PC-9 (cell line): ENCODE measurements at regions not wholly inside any gene's neighbourhood (a gene's known extent, or its start where the extent isn't known, plus 50 kb on each side); places are given as distances from the start of the nearest gene placed in this dataset.
"Not testable (repeated sequence)": the region's sequence is repeated elsewhere in the genome, so short reads cannot be mapped to it uniquely, and the experiment has no call there.

Experiments
- BruUV-seq: library from RNA; stranded (reverse); fragments of 400-500 nt; replicated peaks from 2 replicates; lab custom pipeline; 2021; lab: Mats Ljungman, UMichigan
- CTCF ChIA-PET: fragments of 300-600 bp; sonication (Branson Sonifier 250); formaldehyde crosslinking; loops from one replicate; lab custom pipeline; 2022; ENCODE audit warnings: antibody characterized with exemption; lab: Charles Lee
- POLR2A ChIA-PET: fragments of 300-600 bp; sonication (Branson Sonifier 250); formaldehyde crosslinking; loops from one replicate; lab custom pipeline; 2022; ENCODE audit warnings: antibody characterized with exemption; ENCODE audit not compliant: unreplicated experiment; lab: Charles Lee
- DNase-seq, 2 experiments: peaks; one replicate each; pipeline versions ENCODE4 v3.0.0 to v3.0.0-alpha.2; 2015 to 2022; ENCODE audit warnings: mixed read lengths in 1 of 2
- H2AFZ ChIP-seq: fragments of 200-600 bp; sonication (generic); 2 replicates; pipeline ENCODE4 v1.8.1; 2017; ENCODE audit warnings: antibody characterized with exemption
- H3F3A ChIP-seq: fragments of 200-600 bp; sonication (generic); 2 replicates; pipeline ENCODE4 v1.8.1; 2017; ENCODE audit warnings: antibody characterized with exemption, mild to moderate bottlenecking, low read depth; ENCODE audit not compliant: insufficient read depth
- H3K27ac ChIP-seq: fragments of 200-600 bp; sonication (generic); 2 replicates; pipeline ENCODE4 v1.6.1; 2016; ENCODE audit warnings: mixed run types
- H3K27me3 ChIP-seq: fragments of 200-600 bp; sonication (generic); 2 replicates; pipeline ENCODE4 v1.6.1; 2016; ENCODE audit warnings: low read depth, mixed run types; ENCODE audit not compliant: insufficient read depth
- H3K36me3 ChIP-seq: fragments of 200-600 bp; sonication (generic); 2 replicates; pipeline ENCODE4 v1.6.1; 2016; ENCODE audit warnings: low read depth, mixed run types
- H3K4me1 ChIP-seq: fragments of 200-600 bp; sonication (generic); replicated peaks from 2 replicates; pipeline ENCODE4 v1.6.1; 2016; ENCODE audit warnings: mixed run types; ENCODE audit not compliant: insufficient read depth
- H3K4me2 ChIP-seq: fragments of 200-600 bp; sonication (generic); 2 replicates; pipeline ENCODE4 v1.6.1; 2017; ENCODE audit warnings: mixed run types
- H3K4me3 ChIP-seq: fragments of 200-600 bp; sonication (generic); 2 replicates; pipeline ENCODE4 v1.6.1; 2016; ENCODE audit warnings: mixed run types
- H3K79me2 ChIP-seq: fragments of 200-600 bp; sonication (generic); 2 replicates; pipeline ENCODE4 v1.6.1; 2017; ENCODE audit warnings: low read depth, mixed run types
- H3K9me2 ChIP-seq: fragments of 200-600 bp; sonication (generic); 2 replicates; pipeline ENCODE4 v1.8.1; 2017; ENCODE audit warnings: mild to moderate bottlenecking; ENCODE audit not compliant: insufficient read depth
- H3K9me3 ChIP-seq: fragments of 200-600 bp; sonication (generic); 2 replicates; pipeline ENCODE4 v1.8.1; 2016; ENCODE audit warnings: low read depth; ENCODE audit not compliant: insufficient read depth
- H4K20me1 ChIP-seq: fragments of 200-600 bp; sonication (generic); 2 replicates; pipeline ENCODE4 v1.8.1; 2017; ENCODE audit not compliant: insufficient read depth
- intact Hi-C: fragments of 100-400 bp; cut with micrococcal nuclease; formaldehyde crosslinking; loops from one replicate; pipeline ENCODE4 v1.10.0; 2022; ENCODE audit not compliant: unreplicated experiment

DNA sequence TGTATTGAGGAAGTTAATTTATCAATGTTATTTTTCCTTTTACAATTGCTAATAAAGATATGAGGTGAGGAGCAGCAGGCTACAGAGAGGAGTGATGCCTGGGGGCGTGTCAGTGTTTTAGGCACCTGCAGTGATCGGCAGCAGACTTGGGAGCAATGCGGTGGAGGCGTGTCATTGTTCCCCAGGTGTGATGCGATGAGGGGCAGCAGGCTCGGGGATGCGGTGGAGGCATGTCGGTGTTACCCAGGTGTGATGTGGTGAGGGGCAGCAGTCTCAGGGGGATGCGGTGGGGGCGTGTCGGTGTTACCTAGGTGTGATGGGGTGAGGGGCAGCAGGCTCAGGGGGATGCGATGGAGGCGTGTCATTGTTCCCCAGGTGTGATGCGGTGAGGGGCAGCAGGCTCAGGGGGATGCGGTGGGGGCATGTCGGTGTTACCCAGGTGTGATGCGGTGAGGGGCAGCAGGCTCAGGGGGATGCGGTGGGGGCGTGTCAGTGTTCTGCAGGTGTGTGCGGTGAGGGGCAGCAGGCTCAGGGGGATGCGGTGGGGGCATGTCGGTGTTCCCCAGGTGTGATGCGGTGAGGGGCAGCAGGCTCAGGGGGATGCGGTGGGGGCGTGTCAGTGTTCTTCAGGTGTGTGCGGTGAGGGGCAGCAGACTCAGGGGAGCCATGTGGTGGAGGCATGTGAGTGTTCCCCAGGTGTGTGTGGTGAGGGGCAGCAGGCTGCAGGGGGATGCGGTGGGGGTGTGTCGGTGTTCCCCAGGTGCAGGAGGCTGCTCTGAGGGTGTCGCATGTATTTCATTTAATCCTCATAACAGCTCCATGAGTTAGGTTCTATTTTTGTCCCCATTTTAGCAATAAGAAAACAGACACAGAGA lies 186.2 kb upstream of the GOLGA6L22 start:
- intact Hi-C loops, H2AFZ ChIP-seq, H3K36me3 ChIP-seq, H3K4me3 ChIP-seq, H3F3A ChIP-seq, H3K27ac ChIP-seq, H3K9me3 ChIP-seq, DNase-seq, H3K4me1 ChIP-seq, H4K20me1 ChIP-seq, H3K9me2 ChIP-seq, BruUV-seq, CTCF ChIA-PET, POLR2A ChIA-PET, H3K4me2 ChIP-seq, H3K79me2 ChIP-seq: not testable (repeated sequence)
- H3K27me3 ChIP-seq: peaks cover 31% of the 10 kb centered on the region

- H2AFZ ChIP-seq, H3K4me2 ChIP-seq, H3K36me3 ChIP-seq, BruUV-seq, H3K4me1 ChIP-seq, DNase-seq, H3F3A ChIP-seq, H4K20me1 ChIP-seq, H3K27ac ChIP-seq, H3K9me3 ChIP-seq, H3K9me2 ChIP-seq, POLR2A ChIA-PET, H3K79me2 ChIP-seq, H3K4me3 ChIP-seq, intact Hi-C loops, CTCF ChIA-PET: not testable (repeated sequence)
- H3K27me3 ChIP-seq: peaks cover 24% of the 10 kb centered on the region
Measured at GRCh38 chr15:22273185-22273584, 185.5 kb upstream of the GOLGA6L22 start.

- BruUV-seq, DNase-seq, H3K4me3 ChIP-seq, H3K79me2 ChIP-seq, intact Hi-C loops, H3K4me2 ChIP-seq, POLR2A ChIA-PET, H3K9me2 ChIP-seq, H3K9me3 ChIP-seq, CTCF ChIA-PET, H4K20me1 ChIP-seq, H3F3A ChIP-seq, H3K36me3 ChIP-seq, H3K4me1 ChIP-seq, H3K27ac ChIP-seq, H2AFZ ChIP-seq: not testable (repeated sequence)
- peaks cover 17% of the 10 kb centered on the region for H3K27me3 ChIP-seq
Measured at GRCh38 chr15:22274376-22274775, 184.3 kb upstream of the GOLGA6L22 start.

DNA sequence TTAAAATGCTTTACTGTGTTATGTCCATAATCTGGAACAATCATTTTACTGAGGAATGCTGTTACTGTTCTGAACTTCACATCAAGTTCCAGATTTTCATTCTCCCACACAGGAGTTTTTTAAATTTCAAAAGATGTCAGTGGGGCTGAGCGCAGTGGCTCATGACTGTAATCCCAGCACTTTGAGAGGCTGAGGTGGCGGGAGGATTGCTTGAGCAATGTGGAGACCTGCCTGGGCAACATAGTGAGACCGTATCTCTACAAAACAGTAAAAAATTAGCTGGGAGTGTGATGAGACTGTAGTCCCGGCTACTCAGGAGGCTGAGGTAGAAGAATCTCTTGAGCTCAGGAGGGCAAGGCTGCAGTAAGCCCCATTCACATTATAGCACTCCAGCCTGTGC lies 177.9 kb upstream of the GOLGA6L22 start:
- H3K79me2 ChIP-seq, H3K36me3 ChIP-seq, H2AFZ ChIP-seq, H3K4me2 ChIP-seq, DNase-seq, H4K20me1 ChIP-seq, BruUV-seq, H3F3A ChIP-seq, POLR2A ChIA-PET, CTCF ChIA-PET, H3K9me3 ChIP-seq, intact Hi-C loops, H3K27ac ChIP-seq, H3K4me1 ChIP-seq, H3K4me3 ChIP-seq, H3K9me2 ChIP-seq: not testable (repeated sequence)
- H3K27me3 ChIP-seq: peaks cover 51% of the 10 kb centered on the region

GRCh38 chr15:22282794-22283533 lies 175.7 kb upstream of the GOLGA6L22 start:
- H3K9me3 ChIP-seq, H3K4me2 ChIP-seq, BruUV-seq, H3K27ac ChIP-seq, H3K36me3 ChIP-seq, H3K4me1 ChIP-seq, H4K20me1 ChIP-seq, DNase-seq, H3F3A ChIP-seq, CTCF ChIA-PET, H3K4me3 ChIP-seq, H3K9me2 ChIP-seq, H2AFZ ChIP-seq, intact Hi-C loops, H3K79me2 ChIP-seq, POLR2A ChIA-PET: not testable (repeated sequence)
- peaks cover 68% of the 10 kb centered on the region for H3K27me3 ChIP-seq

- H3K36me3 ChIP-seq, DNase-seq, H3K79me2 ChIP-seq, POLR2A ChIA-PET, H3K27ac ChIP-seq, H3K4me1 ChIP-seq, H3K4me3 ChIP-seq, H3F3A ChIP-seq, intact Hi-C loops, H3K9me2 ChIP-seq, H2AFZ ChIP-seq, H3K4me2 ChIP-seq, BruUV-seq, H4K20me1 ChIP-seq, H3K9me3 ChIP-seq, CTCF ChIA-PET: not testable (repeated sequence)
- peaks cover 71% of the 10 kb centered on the region for H3K27me3 ChIP-seq
Measured at GRCh38 chr15:22284795-22285420, 173.8 kb upstream of the GOLGA6L22 start.

DNA sequence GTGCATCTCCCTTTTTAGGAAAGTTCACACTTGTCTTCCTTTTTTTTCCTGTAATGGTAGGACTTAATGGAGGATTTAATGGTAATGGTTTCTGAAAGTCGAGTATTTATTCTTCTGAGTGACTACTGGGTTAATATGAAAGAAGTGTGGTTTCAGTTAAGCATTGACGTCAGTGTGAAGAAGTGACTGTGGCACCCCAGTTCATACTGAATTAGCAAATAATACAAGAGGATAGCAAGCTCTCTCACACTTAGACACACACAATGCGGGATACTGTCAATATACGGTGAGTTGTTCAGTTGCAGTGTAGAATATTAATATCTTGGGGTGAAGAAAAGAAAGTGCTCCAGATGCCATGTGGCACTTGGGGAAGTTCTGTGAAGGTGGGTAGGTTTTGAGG lies 167.6 kb upstream of the GOLGA6L22 start:
- H4K20me1 ChIP-seq, H3K27ac ChIP-seq, H3K9me2 ChIP-seq, H3K4me3 ChIP-seq, POLR2A ChIA-PET, H3K36me3 ChIP-seq, H3K79me2 ChIP-seq, H3F3A ChIP-seq, intact Hi-C loops, DNase-seq, H3K4me1 ChIP-seq, BruUV-seq, H2AFZ ChIP-seq, CTCF ChIA-PET, H3K9me3 ChIP-seq, H3K4me2 ChIP-seq: not testable (repeated sequence)
- peaks cover 39% of the 10 kb centered on the region for H3K27me3 ChIP-seq
